ENCODE measurements at regions not wholly inside any gene's neighbourhood (a gene's known extent, or its start where the extent isn't known, plus 50 kb on each side); places are given as distances from the start of the nearest gene placed in this dataset.

DNA sequence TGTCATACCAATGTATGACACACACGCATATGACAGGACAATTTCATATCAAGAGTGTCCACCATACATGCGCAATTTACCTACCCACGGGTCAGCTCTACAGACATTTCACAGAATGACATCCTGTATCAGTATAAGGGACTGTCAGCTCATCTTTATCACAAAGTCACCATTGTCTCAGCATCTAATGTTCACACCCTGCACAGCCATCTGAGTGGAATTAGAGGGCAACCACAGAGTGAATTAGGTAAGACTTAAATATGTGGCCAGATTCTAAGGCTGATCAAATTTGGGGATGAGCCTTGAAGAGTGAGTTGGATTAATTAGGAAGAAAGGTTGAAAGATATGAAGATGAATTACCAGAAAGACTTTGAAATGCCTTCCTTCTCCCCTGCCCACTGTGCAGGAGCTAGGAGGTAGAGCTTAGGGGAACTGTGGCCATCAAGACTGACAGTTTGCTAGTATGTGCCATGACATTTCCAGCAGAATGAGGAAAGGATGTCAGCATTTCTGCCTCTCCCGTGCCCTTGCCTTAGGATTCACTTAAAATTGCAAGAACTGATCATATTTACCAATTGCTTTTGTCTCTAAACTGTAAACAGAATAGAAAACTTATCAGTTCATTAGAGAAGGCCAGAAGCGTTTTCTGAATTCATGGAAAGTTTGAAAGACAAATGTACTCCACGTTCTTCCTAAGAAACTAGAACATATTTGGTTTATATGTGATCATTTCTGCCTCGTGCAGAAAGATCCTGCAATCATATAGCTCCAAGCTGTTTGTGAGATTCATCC, 121.1 kb downstream of the DDX1 start:
- 85% methylated on average over 7 of the region's 7 CpGs for WGBS
- no peak overlapping the region for H3K4me3 ChIP-seq
- H3K27me3 ChIP-seq = no peaks in the 10 kb centered on the region
- TF ChIP-seq POLR2A (IDR thresholded peaks at IDR 0.05; ENCODE audit: low read depth) (no peak), EP300 (IDR thresholded peaks at IDR 0.05) (no peak), POLR2AphosphoS5 (IDR thresholded peaks at IDR 0.05) (no peak)
- TF ChIP-seq, protein P1, sequence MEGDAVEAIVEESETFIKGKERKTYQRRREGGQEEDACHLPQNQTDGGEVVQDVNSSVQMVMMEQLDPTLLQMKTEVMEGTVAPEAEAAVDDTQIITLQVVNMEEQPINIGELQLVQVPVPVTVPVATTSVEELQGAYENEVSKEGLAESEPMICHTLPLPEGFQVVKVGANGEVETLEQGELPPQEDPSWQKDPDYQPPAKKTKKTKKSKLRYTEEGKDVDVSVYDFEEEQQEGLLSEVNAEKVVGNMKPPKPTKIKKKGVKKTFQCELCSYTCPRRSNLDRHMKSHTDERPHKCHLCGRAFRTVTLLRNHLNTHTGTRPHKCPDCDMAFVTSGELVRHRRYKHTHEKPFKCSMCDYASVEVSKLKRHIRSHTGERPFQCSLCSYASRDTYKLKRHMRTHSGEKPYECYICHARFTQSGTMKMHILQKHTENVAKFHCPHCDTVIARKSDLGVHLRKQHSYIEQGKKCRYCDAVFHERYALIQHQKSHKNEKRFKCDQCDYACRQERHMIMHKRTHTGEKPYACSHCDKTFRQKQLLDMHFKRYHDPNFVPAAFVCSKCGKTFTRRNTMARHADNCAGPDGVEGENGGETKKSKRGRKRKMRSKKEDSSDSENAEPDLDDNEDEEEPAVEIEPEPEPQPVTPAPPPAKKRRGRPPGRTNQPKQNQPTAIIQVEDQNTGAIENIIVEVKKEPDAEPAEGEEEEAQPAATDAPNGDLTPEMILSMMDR (IDR thresholded peaks at IDR 0.05) = no peak
- intact Hi-C loops (cut with DNase I) = no loop called here
- no peak for DNase-seq (ENCODE audit: extremely low spot score)
- no peaks in the 10 kb centered on the region for H3K36me3 ChIP-seq
- H3K27ac ChIP-seq (replicated peaks in 1 of 4) = no peak overlapping the region
- H3K9me3 ChIP-seq = no peaks in the 10 kb centered on the region
- H3K4me1 ChIP-seq = peaks cover 0 to 13% (median 3%) of the 10 kb centered on the region in 4 donors

DNA sequence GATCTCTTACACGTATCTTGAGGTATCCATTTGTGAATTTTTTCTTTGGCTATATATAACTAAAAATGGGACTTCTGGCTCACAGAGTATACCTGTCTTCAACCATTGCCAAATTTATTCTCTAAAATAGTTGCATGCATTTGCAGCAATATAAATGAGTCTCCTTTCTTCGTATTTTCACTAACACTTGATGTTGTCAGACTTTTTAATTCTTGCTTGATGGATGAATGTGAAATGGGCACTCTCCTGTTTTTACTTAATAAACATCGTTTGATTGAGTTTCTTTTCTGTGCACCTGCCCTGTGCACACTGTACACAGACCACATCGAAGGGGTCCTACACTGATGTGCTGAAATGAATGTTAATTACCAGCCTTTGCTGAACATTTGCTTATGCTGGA, 121.8 kb downstream of the DDX1 start:
- no peak for DNase-seq (ENCODE audit: extremely low spot score)
- WGBS = 73% methylated on average over 4 of the region's 4 CpGs
- intact Hi-C loops (cut with DNase I) = no loop called here
- H3K27me3 ChIP-seq = no peaks in the 10 kb centered on the region
- no peaks in the 10 kb centered on the region for H3K36me3 ChIP-seq
- H3K9me3 ChIP-seq = no peaks in the 10 kb centered on the region
- H3K27ac ChIP-seq (replicated peaks in 1 of 4) = no peak overlapping the region
- H3K4me1 ChIP-seq = peaks cover 0 to 13% (median 3%) of the 10 kb centered on the region in 4 donors
- TF ChIP-seq, protein P1 (IDR thresholded peaks at IDR 0.05) = no peak
- TF ChIP-seq POLR2AphosphoS5 (IDR thresholded peaks at IDR 0.05) (no peak), POLR2A (IDR thresholded peaks at IDR 0.05; ENCODE audit: low read depth) (no peak), EP300 (IDR thresholded peaks at IDR 0.05) (no peak)
- no peak overlapping the region for H3K4me3 ChIP-seq

DNA sequence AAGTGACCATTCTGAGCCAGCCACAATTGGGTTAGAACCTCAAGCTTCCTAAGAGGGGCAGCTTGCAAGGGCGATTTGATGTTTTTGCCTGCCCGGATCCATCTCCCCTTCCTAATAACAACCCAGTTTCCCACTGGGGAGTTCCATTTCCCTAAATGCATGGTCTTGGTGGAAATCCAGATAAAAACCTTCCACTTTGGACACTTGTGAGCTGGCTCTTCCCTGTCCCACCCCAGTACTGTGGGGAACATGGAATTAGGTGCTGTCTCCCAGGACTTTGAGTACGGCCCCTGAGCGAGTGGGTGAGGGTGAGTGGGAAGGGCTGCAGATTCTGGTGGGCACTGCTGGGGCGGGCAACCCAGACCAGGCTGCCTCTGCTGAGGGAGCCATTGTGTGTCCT, 122.3 kb downstream of the DDX1 start:
- no peaks in the 10 kb centered on the region for H3K9me3 ChIP-seq
- no peak overlapping the region for H3K27ac ChIP-seq (replicated peaks in 1 of 4)
- H3K4me1 ChIP-seq = peaks cover 0 to 9% (median 3%) of the 10 kb centered on the region in 4 donors
- H3K36me3 ChIP-seq = no peaks in the 10 kb centered on the region
- no peak for TF ChIP-seq EP300 (IDR thresholded peaks at IDR 0.05)
- no peak for TF ChIP-seq POLR2A (IDR thresholded peaks at IDR 0.05; ENCODE audit: low read depth)
- no peak for TF ChIP-seq POLR2AphosphoS5 (IDR thresholded peaks at IDR 0.05)
- TF ChIP-seq, protein P1 (IDR thresholded peaks at IDR 0.05) = no peak
- intact Hi-C loops (cut with DNase I) = no loop called here
- no peak for DNase-seq (ENCODE audit: extremely low spot score)
- 97% methylated on average over 4 of the region's 5 CpGs for WGBS
- no peaks in the 10 kb centered on the region for H3K27me3 ChIP-seq
- H3K4me3 ChIP-seq = no peak overlapping the region

DNA sequence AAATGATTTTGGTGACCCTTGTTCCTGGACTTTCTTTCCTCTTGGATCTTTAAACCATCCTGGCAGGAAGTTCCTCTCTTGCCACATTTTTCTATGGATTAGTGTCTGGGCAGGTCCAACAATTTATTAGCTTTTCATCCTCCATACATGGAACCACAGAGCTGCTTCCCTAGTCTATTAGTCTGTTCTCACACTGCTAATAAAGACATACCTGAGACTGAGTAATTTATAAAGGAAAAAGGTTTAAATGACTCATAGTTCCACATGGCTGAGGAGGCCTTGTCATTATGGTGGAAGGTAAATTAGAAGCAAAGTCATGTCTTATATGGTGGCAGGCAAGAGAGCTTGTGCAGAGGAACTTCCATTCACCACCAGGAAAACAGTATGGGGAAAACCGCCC, 122.9 kb downstream of the DDX1 start:
- Histone ChIP-seq H3K4me3 (no peak overlapping the region), H3K27me3 (no peaks in the 10 kb centered on the region), H3K9me3 (no peaks in the 10 kb centered on the region), H3K36me3 (no peaks in the 10 kb centered on the region), H3K4me1 (peaks cover 0 to 5% (median 1%) of the 10 kb centered on the region in 4 donors), H3K27ac (replicated peaks in 1 of 4) (no peak overlapping the region)
- DNase-seq (ENCODE audit: extremely low spot score) = no peak
- no peak for TF ChIP-seq POLR2A (IDR thresholded peaks at IDR 0.05; ENCODE audit: low read depth)
- WGBS = 100% methylated on average over 1 of the region's 1 CpG
- intact Hi-C loops (cut with DNase I) = no loop called here

DNA sequence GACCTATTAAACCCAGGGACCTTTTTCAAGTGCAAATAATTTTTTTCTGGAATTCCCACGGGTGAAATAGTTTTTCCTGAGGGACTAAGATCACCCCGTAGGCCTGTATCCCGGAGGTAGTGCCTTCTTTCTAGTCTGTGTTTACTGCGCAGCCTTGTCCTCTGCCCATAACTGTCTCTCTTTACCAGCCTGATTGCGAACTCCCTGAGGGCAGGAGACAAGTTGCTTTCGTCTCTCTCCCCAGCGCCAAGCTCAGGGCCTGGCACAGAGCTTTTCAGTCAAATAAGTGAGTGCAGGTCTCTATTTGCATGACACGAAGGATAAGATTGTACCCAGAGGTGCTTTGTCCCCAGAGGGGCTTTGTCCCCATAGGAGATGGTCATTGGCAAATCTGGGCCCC, 123.9 kb downstream of the DDX1 start:
- WGBS = 90% methylated on average over 8 of the region's 8 CpGs
- TF ChIP-seq EP300 (IDR thresholded peaks at IDR 0.05) = no peak
- TF ChIP-seq POLR2AphosphoS5 (IDR thresholded peaks at IDR 0.05) = no peak
- TF ChIP-seq, protein P1 (IDR thresholded peaks at IDR 0.05) = no peak
- no peak for TF ChIP-seq POLR2A (IDR thresholded peaks at IDR 0.05; ENCODE audit: low read depth)
- no peak for DNase-seq (ENCODE audit: extremely low spot score)
- Histone ChIP-seq H3K36me3 (no peaks in the 10 kb centered on the region), H3K4me3 (no peak overlapping the region), H3K4me1 (no peaks in the 10 kb centered on the region), H3K9me3 (no peaks in the 10 kb centered on the region), H3K27ac (replicated peaks in 1 of 4) (no peak overlapping the region), H3K27me3 (no peaks in the 10 kb centered on the region)
- intact Hi-C loops (cut with DNase I) = no loop called here

Measured in esophagus muscularis mucosa (tissue), 4 donors.